ENCODE measurements at regions not wholly inside any gene's neighbourhood (a gene's known extent, or its start where the extent isn't known, plus 50 kb on each side); places are given as distances from the start of the nearest gene placed in this dataset.

DNA sequence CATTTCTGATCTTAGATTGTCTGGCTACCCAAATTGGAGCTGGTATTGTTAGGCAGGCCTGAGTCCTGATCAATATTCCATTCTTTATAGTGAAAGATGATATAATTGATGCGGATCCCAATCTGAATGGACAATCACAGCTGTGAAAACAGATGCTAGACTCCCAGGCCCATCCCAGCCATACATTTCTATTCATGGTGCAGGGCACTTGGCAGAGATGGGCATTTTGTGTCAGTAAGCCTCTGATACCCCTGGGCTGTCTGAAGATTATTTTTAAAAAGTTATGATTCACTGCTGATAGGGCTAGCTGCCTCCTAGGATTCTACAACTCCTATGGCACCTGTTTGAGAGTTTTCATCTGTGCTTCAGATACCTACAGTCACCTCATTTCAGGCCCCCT lies 61.2 kb upstream of the TSPAN7 start:
- Histone ChIP-seq H3K4me3 (ENCODE audit: low read length) (no peak overlapping the region), H3K27me3 (ENCODE audit: control insufficient read depth, insufficient read depth, low read length, poor library complexity, severe bottlenecking) (peaks cover 6% of the 10 kb centered on the region), H3K9me3 (ENCODE audit: control insufficient read depth, low read length) (no peaks in the 10 kb centered on the region), H3K27ac (ENCODE audit: low read depth, low read length) (no peak overlapping the region), H3K36me3 (ENCODE audit: control insufficient read depth, insufficient read depth, low read length) (no peaks in the 10 kb centered on the region), H3K4me1 (ENCODE audit: control insufficient read depth, insufficient read depth, low read length) (no peaks in the 10 kb centered on the region), H3K9ac (ENCODE audit: extremely low read depth, low read length, poor library complexity, severe bottlenecking) (no peak overlapping the region)
- DNase-seq = no peak
- Mint-ChIP-seq H3K27me3 (ENCODE audit: insufficient read depth) (no peaks in the 10 kb centered on the region), H3K4me3 (no peak overlapping the region), H3K9me3 (peaks cover 38% of the 10 kb centered on the region), H3K4me1 (no peaks in the 10 kb centered on the region), H3K27ac (no peak overlapping the region), H3K36me3 (ENCODE audit: low read depth) (no peaks in the 10 kb centered on the region)
- TF ChIP-seq, protein P1, sequence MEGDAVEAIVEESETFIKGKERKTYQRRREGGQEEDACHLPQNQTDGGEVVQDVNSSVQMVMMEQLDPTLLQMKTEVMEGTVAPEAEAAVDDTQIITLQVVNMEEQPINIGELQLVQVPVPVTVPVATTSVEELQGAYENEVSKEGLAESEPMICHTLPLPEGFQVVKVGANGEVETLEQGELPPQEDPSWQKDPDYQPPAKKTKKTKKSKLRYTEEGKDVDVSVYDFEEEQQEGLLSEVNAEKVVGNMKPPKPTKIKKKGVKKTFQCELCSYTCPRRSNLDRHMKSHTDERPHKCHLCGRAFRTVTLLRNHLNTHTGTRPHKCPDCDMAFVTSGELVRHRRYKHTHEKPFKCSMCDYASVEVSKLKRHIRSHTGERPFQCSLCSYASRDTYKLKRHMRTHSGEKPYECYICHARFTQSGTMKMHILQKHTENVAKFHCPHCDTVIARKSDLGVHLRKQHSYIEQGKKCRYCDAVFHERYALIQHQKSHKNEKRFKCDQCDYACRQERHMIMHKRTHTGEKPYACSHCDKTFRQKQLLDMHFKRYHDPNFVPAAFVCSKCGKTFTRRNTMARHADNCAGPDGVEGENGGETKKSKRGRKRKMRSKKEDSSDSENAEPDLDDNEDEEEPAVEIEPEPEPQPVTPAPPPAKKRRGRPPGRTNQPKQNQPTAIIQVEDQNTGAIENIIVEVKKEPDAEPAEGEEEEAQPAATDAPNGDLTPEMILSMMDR (conservative IDR thresholded peaks at IDR 0.05) = no peak
- WGBS, 2 experiments (ENCODE audit: insufficient coverage in 1 of 2, insufficient read length in 1 of 2) = 100% methylated on average over 1 of the region's 1 CpG; no CpG with 5 or more reads in 1 of the 2 experiments

DNA sequence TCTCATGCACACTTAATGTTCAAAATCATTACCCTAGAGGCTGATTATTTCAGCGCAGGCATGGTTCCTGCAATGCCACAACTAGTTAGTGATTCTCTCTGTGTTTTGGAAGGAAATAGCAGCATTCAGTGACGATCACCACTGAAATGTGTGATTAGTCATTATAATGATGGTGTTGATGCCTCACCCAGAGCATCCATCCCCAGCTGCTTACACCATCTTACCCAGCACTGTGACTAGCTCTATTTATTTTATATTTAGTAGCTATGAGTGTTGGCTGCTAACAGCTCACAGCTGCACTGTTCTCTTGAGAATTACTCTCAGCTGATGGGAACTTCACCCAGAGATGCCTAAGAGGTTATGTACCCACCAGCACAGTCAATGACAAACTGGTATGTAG lies 60.5 kb upstream of the TSPAN7 start:
- no peak overlapping the region for H3K4me3 Mint-ChIP-seq
- Histone ChIP-seq H3K36me3 (ENCODE audit: control insufficient read depth, insufficient read depth, low read length) (no peaks in the 10 kb centered on the region), H3K4me1 (ENCODE audit: control insufficient read depth, insufficient read depth, low read length) (no peaks in the 10 kb centered on the region), H3K9ac (ENCODE audit: extremely low read depth, low read length, poor library complexity, severe bottlenecking) (no peak overlapping the region), H3K27me3 (ENCODE audit: control insufficient read depth, insufficient read depth, low read length, poor library complexity, severe bottlenecking) (peaks cover 6% of the 10 kb centered on the region), H3K9me3 (ENCODE audit: control insufficient read depth, low read length) (no peaks in the 10 kb centered on the region), H3K27ac (ENCODE audit: low read depth, low read length) (no peak overlapping the region), H3K4me3 (ENCODE audit: low read length) (no peak overlapping the region)
- TF ChIP-seq, protein P1 (conservative IDR thresholded peaks at IDR 0.05) = no peak
- 89% methylated on average over 2 of the region's 2 CpGs; no CpG with 5 or more reads in 1 of the 2 experiments for WGBS, 2 experiments (ENCODE audit: insufficient coverage in 1 of 2, insufficient read length in 1 of 2)
- no peak overlapping the region for H3K27ac Mint-ChIP-seq
- H3K27me3 Mint-ChIP-seq (ENCODE audit: insufficient read depth) = no peaks in the 10 kb centered on the region
- peaks cover 38% of the 10 kb centered on the region for H3K9me3 Mint-ChIP-seq
- no peak for DNase-seq
- H3K4me1 Mint-ChIP-seq = peaks cover 2% of the 10 kb centered on the region
- no peaks in the 10 kb centered on the region for H3K36me3 Mint-ChIP-seq (ENCODE audit: low read depth)

DNA sequence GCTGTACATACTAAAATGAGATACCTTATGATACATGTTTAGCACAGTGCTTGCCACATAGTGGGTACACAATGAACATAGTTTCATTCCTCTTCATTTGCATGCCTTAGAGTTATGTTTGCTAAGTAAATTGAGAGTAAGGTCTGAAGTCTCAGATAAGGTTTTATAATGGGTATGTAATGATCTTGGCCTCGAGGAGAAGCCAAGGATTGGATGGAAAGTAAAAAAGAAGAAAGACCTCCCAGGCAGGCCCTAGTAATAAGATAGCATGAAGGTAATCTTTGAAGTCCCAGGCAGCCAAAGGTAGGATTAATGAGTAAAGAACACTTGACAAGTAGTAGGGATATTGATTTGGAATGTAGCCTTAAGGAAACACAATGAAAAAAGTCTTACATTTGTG lies 55.8 kb upstream of the TSPAN7 start:
- H3K36me3 ChIP-seq (ENCODE audit: control insufficient read depth, insufficient read depth, low read length) = no peaks in the 10 kb centered on the region
- peaks cover 6% of the 10 kb centered on the region for H3K27me3 ChIP-seq (ENCODE audit: control insufficient read depth, insufficient read depth, low read length, poor library complexity, severe bottlenecking)
- peaks cover 20% of the 10 kb centered on the region for H3K9me3 Mint-ChIP-seq
- no peaks in the 10 kb centered on the region for H3K36me3 Mint-ChIP-seq (ENCODE audit: low read depth)
- peaks cover 9% of the 10 kb centered on the region for H3K4me1 Mint-ChIP-seq
- no peaks in the 10 kb centered on the region for H3K4me1 ChIP-seq (ENCODE audit: control insufficient read depth, insufficient read depth, low read length)
- DNase-seq = no peak
- TF ChIP-seq, protein P1 (conservative IDR thresholded peaks at IDR 0.05) = no peak
- no peaks in the 10 kb centered on the region for H3K9me3 ChIP-seq (ENCODE audit: control insufficient read depth, low read length)
- no peaks in the 10 kb centered on the region for H3K27me3 Mint-ChIP-seq (ENCODE audit: insufficient read depth)
- H3K27ac ChIP-seq (ENCODE audit: low read depth, low read length) = no peak overlapping the region
- no peak overlapping the region for H3K27ac Mint-ChIP-seq
- H3K4me3 ChIP-seq (ENCODE audit: low read length) = no peak overlapping the region
- no peak overlapping the region for H3K4me3 Mint-ChIP-seq
- H3K9ac ChIP-seq (ENCODE audit: extremely low read depth, low read length, poor library complexity, severe bottlenecking) = no peak overlapping the region
- WGBS, 2 experiments (ENCODE audit: insufficient coverage in 1 of 2, insufficient read length in 1 of 2) = 83 to 93% methylated on average over 1 of the region's 1 CpG
